HS-5 (cell line): ENCODE measurements at regions not wholly inside any gene's neighbourhood (a gene's known extent, or its start where the extent isn't known, plus 50 kb on each side); places are given as distances from the start of the nearest gene placed in this dataset.
"Not testable (repeated sequence)": the region's sequence is repeated elsewhere in the genome, so short reads cannot be mapped to it uniquely, and the experiment has no call there.

Source experiments
- DNase-seq: peaks from one replicate; pipeline ENCODE4 v3.0.0-alpha.2; 2012; ENCODE audit warnings: low read depth

GRCh38 chr9:7342229-7342628, 457.3 kb downstream of the DMAC1 start:
- DNase-seq = no peak

- DNase-seq = no peak
Observed at GRCh38 chr9:7341571-7341970, 458.0 kb downstream of the DMAC1 start.

- no peak for DNase-seq
Observed at GRCh38 chr9:7340451-7340850, 459.1 kb downstream of the DMAC1 start.

GRCh38 chr9:7338586-7339281, 460.8 kb downstream of the DMAC1 start:
- no peak for DNase-seq

- DNase-seq = no peak
Observed at GRCh38 chr9:7336356-7337065, 463.1 kb downstream of the DMAC1 start.

GRCh38 chr9:7333719-7334118, 465.9 kb downstream of the DMAC1 start:
- DNase-seq = no peak

GRCh38 chr9:7332780-7333179, 466.8 kb downstream of the DMAC1 start:
- no peak for DNase-seq

- no peak for DNase-seq
Observed at GRCh38 chr9:7328453-7328852, 471.1 kb downstream of the DMAC1 start.

GRCh38 chr9:7325995-7326394, 473.6 kb downstream of the DMAC1 start:
- DNase-seq = no peak

- no peak for DNase-seq
Observed at GRCh38 chr9:7324152-7324598, 475.4 kb downstream of the DMAC1 start.

- no peak for DNase-seq
Observed at GRCh38 chr9:7320841-7321240, 478.7 kb downstream of the DMAC1 start.

- DNase-seq = peak; percentile 96
Observed at GRCh38 chr9:7320139-7320538, 479.4 kb downstream of the DMAC1 start.

- DNase-seq = no peak
Observed at GRCh38 chr9:7318920-7319319, 480.7 kb downstream of the DMAC1 start.

GRCh38 chr9:7316967-7317366, 482.6 kb downstream of the DMAC1 start:
- DNase-seq = no peak

- no peak for DNase-seq
Observed at GRCh38 chr9:7316166-7316795, 483.3 kb downstream of the DMAC1 start.

GRCh38 chr9:7315746-7316145, 483.8 kb downstream of the DMAC1 start:
- no peak for DNase-seq

GRCh38 chr9:7315116-7315515, 484.5 kb downstream of the DMAC1 start:
- no peak for DNase-seq

- no peak for DNase-seq
Observed at GRCh38 chr9:7313389-7313788, 486.2 kb downstream of the DMAC1 start.

GRCh38 chr9:7309051-7309450, 490.5 kb downstream of the DMAC1 start:
- not testable (repeated sequence) for DNase-seq

- no peak for DNase-seq
Observed at GRCh38 chr9:7305677-7306076, 493.9 kb downstream of the DMAC1 start.

- DNase-seq = no peak
Observed at GRCh38 chr9:7304627-7304995, 495.0 kb downstream of the DMAC1 start.

GRCh38 chr9:7303907-7304626, 495.5 kb downstream of the DMAC1 start:
- DNase-seq = no peak

- no peak for DNase-seq
Observed at GRCh38 chr9:7300484-7300883, 499.1 kb downstream of the DMAC1 start.
